ENCODE measurements at regions not wholly inside any gene's neighbourhood (a gene's known extent, or its start where the extent isn't known, plus 50 kb on each side); places are given as distances from the start of the nearest gene placed in this dataset.

DNA sequence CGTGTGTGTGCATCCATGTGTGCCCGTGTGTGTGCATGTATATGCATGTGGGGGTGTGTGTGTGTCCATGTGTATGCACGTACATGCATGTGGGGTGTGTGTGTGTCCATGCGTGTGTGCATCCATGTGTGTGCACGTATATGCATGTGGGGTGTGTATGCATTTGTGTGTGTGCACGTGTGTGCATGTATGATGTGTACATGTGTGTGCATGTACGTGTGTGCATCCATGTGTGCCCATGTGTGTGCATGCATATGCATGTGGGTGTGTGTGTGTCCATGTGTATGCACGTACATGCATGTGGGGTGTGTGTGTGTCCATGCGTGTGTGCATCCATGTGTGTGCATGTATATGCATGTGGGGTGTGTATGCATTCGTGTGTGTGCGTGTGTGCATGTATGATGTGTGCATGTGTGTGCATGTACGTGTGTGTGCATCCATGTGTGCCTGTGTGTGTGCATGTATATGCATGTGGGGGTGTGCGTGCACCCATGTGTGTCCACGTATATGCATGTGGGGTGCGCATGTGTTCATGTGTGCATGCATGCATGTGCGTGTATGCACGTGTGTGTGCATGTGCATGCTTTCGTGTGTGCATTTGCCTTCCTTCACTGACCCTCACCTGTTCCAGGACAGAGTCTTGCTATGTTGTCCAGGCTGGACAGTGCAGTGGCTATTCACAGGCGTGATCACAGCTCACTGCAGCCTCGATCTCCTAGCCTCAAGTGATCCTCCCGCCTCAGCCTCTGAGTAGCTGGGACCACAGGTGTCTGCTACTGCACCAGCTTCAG, 129.6 kb upstream of the TNRC6C start:
- TF ChIP-seq CTCF (IDR thresholded peaks at IDR 0.05; ENCODE audit: low read depth, low read length): no peak
- DNase-seq (ENCODE audit: extremely low read depth, low read depth): no peak

DNA sequence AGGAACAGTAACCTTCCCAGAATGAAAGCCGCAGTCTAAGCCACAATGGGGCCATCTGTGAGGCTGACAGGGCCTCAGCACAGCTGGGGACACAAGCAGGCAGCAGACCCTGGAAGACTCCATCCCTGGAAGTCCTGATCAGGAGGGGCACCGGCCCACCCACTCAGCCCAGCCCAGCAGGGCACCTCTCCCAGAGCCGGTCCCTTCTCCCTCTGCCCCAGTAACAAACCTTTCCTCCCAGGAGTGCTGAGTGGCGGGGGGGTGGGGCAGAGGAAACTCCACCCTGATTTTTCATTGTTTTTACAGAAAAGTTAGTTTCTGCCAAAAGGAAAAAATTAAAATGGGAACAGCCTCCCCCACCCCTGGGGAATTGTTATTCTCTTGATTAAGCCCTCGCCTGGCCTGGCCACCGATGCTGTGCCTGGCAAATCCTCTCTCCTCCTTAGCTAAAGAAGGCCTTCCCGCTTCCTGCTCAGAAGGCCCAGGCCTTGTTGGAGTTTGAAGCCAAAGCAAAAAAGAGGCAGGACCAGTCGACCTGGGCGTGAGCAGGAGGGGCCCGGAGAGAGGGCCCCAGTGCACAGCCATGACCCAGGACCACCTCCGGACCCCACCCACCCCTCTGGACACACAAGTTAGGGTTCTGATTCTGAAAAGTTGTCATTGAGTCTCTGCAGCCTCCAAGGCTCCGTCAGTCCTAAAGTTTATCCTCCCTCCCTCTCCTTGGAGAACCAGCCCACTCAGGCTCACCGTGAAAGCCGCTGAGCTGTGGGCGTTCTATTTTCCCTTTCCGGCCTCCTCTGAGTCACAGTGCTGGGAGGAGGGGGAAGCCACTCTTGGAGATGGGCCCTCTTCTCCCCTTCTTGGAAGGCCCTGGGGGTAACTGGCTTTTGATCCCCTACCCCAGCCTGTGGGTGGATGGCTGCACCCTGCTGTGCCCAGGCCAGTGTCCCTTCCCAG, 128.4 kb upstream of the TNRC6C start:
- no peak for TF ChIP-seq CTCF (IDR thresholded peaks at IDR 0.05; ENCODE audit: low read depth, low read length)
- no peak for DNase-seq (ENCODE audit: extremely low read depth, low read depth)

DNA sequence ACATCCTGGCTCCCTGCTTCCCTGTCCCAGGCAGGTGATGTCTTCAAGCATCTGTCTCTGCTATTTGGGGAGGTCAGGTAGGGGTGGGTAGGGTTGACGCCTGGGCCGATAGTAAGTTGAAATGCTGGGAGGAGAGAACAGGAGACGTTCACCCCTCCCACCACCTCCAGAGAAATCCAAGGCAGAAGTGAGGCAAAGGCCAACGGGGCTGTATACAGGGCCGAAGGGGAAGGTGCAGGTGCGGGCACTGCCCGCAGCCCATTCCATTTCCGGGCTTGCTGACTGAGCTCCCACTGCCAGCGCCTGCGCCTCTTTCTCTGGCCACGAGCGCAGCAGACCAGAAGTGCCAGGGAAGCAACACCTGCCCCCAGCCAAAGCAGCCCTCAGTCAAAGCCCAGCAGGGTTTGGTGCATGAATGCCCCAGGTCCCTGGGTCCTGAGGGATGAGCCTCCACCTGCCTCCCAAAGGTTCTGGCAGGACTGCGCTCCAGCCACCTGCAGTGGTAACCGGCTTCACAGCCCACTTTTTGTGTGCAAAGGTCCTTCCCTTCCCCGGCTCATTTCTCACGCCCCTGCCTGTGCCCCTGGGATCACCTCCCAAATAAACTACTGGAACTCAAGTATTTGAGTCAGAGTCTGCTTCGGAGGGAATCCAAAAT, 127.6 kb upstream of the TNRC6C start:
- no peak for TF ChIP-seq CTCF (IDR thresholded peaks at IDR 0.05; ENCODE audit: low read depth, low read length)
- DNase-seq (ENCODE audit: extremely low read depth, low read depth): no peak

DNA sequence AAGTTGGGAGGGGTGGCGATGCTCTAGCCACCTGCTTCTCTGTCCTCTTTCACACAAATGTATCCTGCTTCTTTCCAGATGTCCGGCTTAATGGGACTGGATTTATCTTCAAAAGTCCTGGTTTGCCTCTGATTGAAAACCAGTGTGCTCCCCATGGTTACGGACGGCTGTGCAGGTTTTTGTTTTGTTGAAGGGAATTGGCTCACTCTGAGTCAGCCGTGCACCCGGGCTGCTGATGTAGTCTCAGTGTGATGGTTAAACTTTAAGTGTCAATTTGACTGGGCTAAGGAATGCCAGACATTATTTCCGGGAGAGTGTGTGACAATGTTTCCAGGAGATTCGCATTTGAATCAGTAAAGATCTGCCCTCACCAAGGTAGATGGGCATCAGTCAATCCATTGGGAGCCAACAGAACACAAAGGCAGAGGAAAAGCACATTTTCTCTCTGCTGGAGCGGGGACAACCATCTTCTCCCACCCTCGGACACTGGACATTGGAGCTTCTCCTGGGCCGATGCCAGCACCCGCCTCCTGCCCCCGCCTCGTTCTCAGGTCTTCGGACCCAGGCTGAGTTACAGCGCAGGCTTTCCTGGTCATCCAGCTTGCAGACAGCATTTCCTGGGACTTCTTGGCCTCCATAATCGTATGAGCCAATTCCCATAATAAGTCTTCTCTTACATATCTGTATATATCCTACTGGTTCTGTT, 126.9 kb upstream of the TNRC6C start:
- DNase-seq (ENCODE audit: extremely low read depth, low read depth): no peak
- TF ChIP-seq CTCF (IDR thresholded peaks at IDR 0.05; ENCODE audit: low read depth, low read length): no peak

DNA sequence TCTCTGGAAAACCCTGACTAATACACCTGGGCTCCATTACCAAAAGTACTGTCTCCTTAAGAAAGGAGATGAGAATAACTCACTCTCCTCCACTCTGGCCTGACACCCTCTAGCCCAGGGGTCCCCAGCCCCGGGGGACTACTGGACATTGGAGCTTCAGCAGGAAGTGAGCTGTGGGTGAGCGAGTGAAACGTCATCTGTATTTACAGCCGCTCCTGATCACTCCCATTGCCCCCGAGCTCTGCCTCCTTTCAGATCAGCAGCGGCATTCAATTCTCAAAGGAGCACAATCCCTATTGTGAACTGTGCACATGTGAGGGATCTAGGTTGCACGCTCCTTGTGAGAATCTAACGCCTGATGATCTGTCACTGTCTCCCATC, 126.3 kb upstream of the TNRC6C start:
- DNase-seq (ENCODE audit: extremely low read depth, low read depth): no peak
- no peak for TF ChIP-seq CTCF (IDR thresholded peaks at IDR 0.05; ENCODE audit: low read depth, low read length)

DNA sequence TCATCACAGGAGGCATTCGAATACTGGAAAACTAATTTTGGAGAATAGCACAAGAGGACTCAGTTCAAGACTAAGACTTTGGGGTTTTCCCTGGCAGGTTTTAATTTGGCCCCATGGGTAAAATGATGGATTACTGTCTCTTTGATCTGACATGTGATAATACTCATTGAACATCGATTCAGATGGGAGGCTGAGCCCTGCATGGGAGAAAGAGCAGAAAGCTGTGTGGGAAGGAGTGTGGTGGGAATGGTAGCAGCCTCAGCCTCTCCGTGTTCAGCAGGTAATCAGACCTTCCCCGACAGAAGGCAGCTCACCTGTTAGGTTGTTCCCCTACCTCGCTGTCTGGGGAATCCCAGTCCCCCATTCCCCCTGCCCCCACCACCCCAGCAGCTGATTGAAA, 124.7 kb upstream of the TNRC6C start:
- TF ChIP-seq CTCF (IDR thresholded peaks at IDR 0.05; ENCODE audit: low read depth, low read length): no peak
- no peak for DNase-seq (ENCODE audit: extremely low read depth, low read depth)

All from AG09319 (cell line).